Memory B cell (primary cell): ENCODE measurements at regions not wholly inside any gene's neighbourhood (a gene's known extent, or its start where the extent isn't known, plus 50 kb on each side); places are given as distances from the start of the nearest gene placed in this dataset.

Experiments used
- ATAC-seq: fragments of 150-1000 bp; cut with Tn5 transposase; 2 replicates; pipeline ENCODE4 v1.10.0; 2021; ENCODE audit warnings: low read depth, mild to moderate bottlenecking, moderate library complexity
- DNase-seq, 2 donors: peaks; one replicate each; pipeline ENCODE4 v3.0.0; 2022; ENCODE audit warnings: low spot score in 2 of 2
- H3K27ac Mint-ChIP-seq: one replicate; pipeline ENCODE4 v1.8.0; 2022; ENCODE audit warnings: mild to moderate bottlenecking, moderate library complexity, mixed read lengths
- H3K27me3 Mint-ChIP-seq: one replicate; pipeline ENCODE4 v1.8.0; 2022; ENCODE audit warnings: mixed read lengths
- H3K36me3 Mint-ChIP-seq: one replicate; pipeline ENCODE4 v1.8.0; 2022; ENCODE audit warnings: mild to moderate bottlenecking, mixed read lengths
- H3K4me1 Mint-ChIP-seq: one replicate; pipeline ENCODE4 v1.8.0; 2022; ENCODE audit warnings: mixed read lengths
- H3K4me3 Mint-ChIP-seq: one replicate; pipeline ENCODE4 v1.8.0; 2022; ENCODE audit warnings: mild to moderate bottlenecking, moderate library complexity, mixed read lengths
- H3K9me3 Mint-ChIP-seq: one replicate; pipeline ENCODE4 v1.8.0; 2022; ENCODE audit warnings: mixed read lengths

GRCh38 chr3:31403197-31403596 lies 129.5 kb upstream of the STT3B start:
- no peak overlapping the region for H3K4me3 Mint-ChIP-seq
- H3K36me3 Mint-ChIP-seq = no peaks in the 10 kb centered on the region
- DNase-seq (no peak), ATAC-seq (no peak)
- H3K9me3 Mint-ChIP-seq = peaks cover 2% of the 10 kb centered on the region
- H3K4me1 Mint-ChIP-seq = peaks cover 6% of the 10 kb centered on the region
- H3K27me3 Mint-ChIP-seq = peaks cover 13% of the 10 kb centered on the region
- H3K27ac Mint-ChIP-seq = no peak overlapping the region

GRCh38 chr3:31404871-31405270 lies 127.9 kb upstream of the STT3B start:
- peaks cover 3% of the 10 kb centered on the region for H3K4me1 Mint-ChIP-seq
- no peak overlapping the region for H3K4me3 Mint-ChIP-seq
- no peak overlapping the region for H3K27ac Mint-ChIP-seq
- no peaks in the 10 kb centered on the region for H3K36me3 Mint-ChIP-seq
- H3K9me3 Mint-ChIP-seq = peaks cover 2% of the 10 kb centered on the region
- peaks cover 13% of the 10 kb centered on the region for H3K27me3 Mint-ChIP-seq
- ATAC-seq = no peak
- no peak for DNase-seq

GRCh38 chr3:31405515-31405914 lies 127.2 kb upstream of the STT3B start:
- no peak for ATAC-seq
- H3K4me3 Mint-ChIP-seq = no peak overlapping the region

GRCh38 chr3:31406896-31407295 lies 125.8 kb upstream of the STT3B start:
- no peak for ATAC-seq
- Mint-ChIP-seq H3K4me1 (peaks cover 3% of the 10 kb centered on the region), H3K27me3 (peaks cover 10% of the 10 kb centered on the region), H3K36me3 (no peaks in the 10 kb centered on the region), H3K4me3 (no peak overlapping the region), H3K27ac (no peak overlapping the region), H3K9me3 (no peaks in the 10 kb centered on the region)
- DNase-seq = no peak

More at GRCh38 chr3:31405515-31405914, 127.2 kb upstream of the STT3B start:
- Mint-ChIP-seq H3K27ac (no peak overlapping the region), H3K4me1 (peaks cover 3% of the 10 kb centered on the region), H3K36me3 (no peaks in the 10 kb centered on the region), H3K27me3 (peaks cover 13% of the 10 kb centered on the region), H3K9me3 (peaks cover 2% of the 10 kb centered on the region)
- DNase-seq = no peak

- no peaks in the 10 kb centered on the region for H3K4me1 Mint-ChIP-seq
- DNase-seq (no peak), ATAC-seq (no peak)
- peaks cover 8% of the 10 kb centered on the region for H3K27me3 Mint-ChIP-seq
- no peak overlapping the region for H3K4me3 Mint-ChIP-seq
- H3K36me3 Mint-ChIP-seq = no peaks in the 10 kb centered on the region
- H3K9me3 Mint-ChIP-seq = no peaks in the 10 kb centered on the region
- H3K27ac Mint-ChIP-seq = no peak overlapping the region
These were observed 125.1 kb upstream of the STT3B start for GRCh38 chr3:31407665-31408064.

GRCh38 chr3:31408720-31409119 lies 124.0 kb upstream of the STT3B start:
- Mint-ChIP-seq H3K27me3 (peaks cover 4% of the 10 kb centered on the region), H3K27ac (no peak overlapping the region), H3K4me3 (no peak overlapping the region), H3K4me1 (no peaks in the 10 kb centered on the region), H3K9me3 (no peaks in the 10 kb centered on the region), H3K36me3 (no peaks in the 10 kb centered on the region)
- DNase-seq = no peak
- ATAC-seq = no peak

GRCh38 chr3:31409389-31409788 lies 123.3 kb upstream of the STT3B start:
- Mint-ChIP-seq H3K27ac (no peak overlapping the region), H3K4me1 (no peaks in the 10 kb centered on the region), H3K9me3 (no peaks in the 10 kb centered on the region), H3K27me3 (peaks cover 4% of the 10 kb centered on the region), H3K36me3 (no peaks in the 10 kb centered on the region), H3K4me3 (no peak overlapping the region)
- DNase-seq (no peak), ATAC-seq (no peak)

GRCh38 chr3:31409866-31410265 lies 122.9 kb upstream of the STT3B start:
- Mint-ChIP-seq H3K9me3 (no peaks in the 10 kb centered on the region), H3K27ac (no peak overlapping the region), H3K36me3 (no peaks in the 10 kb centered on the region), H3K4me3 (no peak overlapping the region), H3K4me1 (no peaks in the 10 kb centered on the region), H3K27me3 (peaks cover 4% of the 10 kb centered on the region)
- DNase-seq (no peak), ATAC-seq (no peak)

GRCh38 chr3:31410411-31410810 lies 122.3 kb upstream of the STT3B start:
- H3K4me1 Mint-ChIP-seq = no peaks in the 10 kb centered on the region
- ATAC-seq = no peak
- no peaks in the 10 kb centered on the region for H3K36me3 Mint-ChIP-seq
- peaks cover 4% of the 10 kb centered on the region for H3K27me3 Mint-ChIP-seq
- no peaks in the 10 kb centered on the region for H3K9me3 Mint-ChIP-seq
- DNase-seq = no peak
- no peak overlapping the region for H3K4me3 Mint-ChIP-seq
- H3K27ac Mint-ChIP-seq = no peak overlapping the region

- Mint-ChIP-seq H3K9me3 (no peaks in the 10 kb centered on the region), H3K36me3 (no peaks in the 10 kb centered on the region), H3K4me1 (no peaks in the 10 kb centered on the region), H3K27ac (no peak overlapping the region), H3K4me3 (no peak overlapping the region), H3K27me3 (no peaks in the 10 kb centered on the region)
- ATAC-seq (no peak), DNase-seq (no peak)
These were observed 119.9 kb upstream of the STT3B start for GRCh38 chr3:31412832-31413231.

GRCh38 chr3:31413515-31413914 lies 119.2 kb upstream of the STT3B start:
- no peaks in the 10 kb centered on the region for H3K36me3 Mint-ChIP-seq
- H3K27me3 Mint-ChIP-seq = no peaks in the 10 kb centered on the region
- ATAC-seq (no peak), DNase-seq (no peak)
- no peaks in the 10 kb centered on the region for H3K9me3 Mint-ChIP-seq
- no peak overlapping the region for H3K27ac Mint-ChIP-seq
- no peak overlapping the region for H3K4me3 Mint-ChIP-seq
- no peaks in the 10 kb centered on the region for H3K4me1 Mint-ChIP-seq

GRCh38 chr3:31416980-31417379 lies 115.7 kb upstream of the STT3B start:
- H3K27me3 Mint-ChIP-seq = no peaks in the 10 kb centered on the region
- no peaks in the 10 kb centered on the region for H3K36me3 Mint-ChIP-seq
- DNase-seq (no peak), ATAC-seq (no peak)
- no peak overlapping the region for H3K4me3 Mint-ChIP-seq
- H3K4me1 Mint-ChIP-seq = no peaks in the 10 kb centered on the region
- no peaks in the 10 kb centered on the region for H3K9me3 Mint-ChIP-seq
- no peak overlapping the region for H3K27ac Mint-ChIP-seq

GRCh38 chr3:31417486-31417885 lies 115.2 kb upstream of the STT3B start:
- Mint-ChIP-seq H3K36me3 (no peaks in the 10 kb centered on the region), H3K4me3 (no peak overlapping the region), H3K27ac (no peak overlapping the region), H3K27me3 (no peaks in the 10 kb centered on the region), H3K9me3 (no peaks in the 10 kb centered on the region), H3K4me1 (no peaks in the 10 kb centered on the region)
- no peak for DNase-seq
- no peak for ATAC-seq

- Mint-ChIP-seq H3K36me3 (no peaks in the 10 kb centered on the region), H3K27ac (no peak overlapping the region), H3K4me1 (peaks cover 2% of the 10 kb centered on the region), H3K9me3 (no peaks in the 10 kb centered on the region), H3K4me3 (no peak overlapping the region), H3K27me3 (no peaks in the 10 kb centered on the region)
- no peak for ATAC-seq
- DNase-seq = no peak
These were observed 112.4 kb upstream of the STT3B start for GRCh38 chr3:31420311-31420710.

- DNase-seq = no peak
- no peaks in the 10 kb centered on the region for H3K36me3 Mint-ChIP-seq
- H3K4me3 Mint-ChIP-seq = no peak overlapping the region
- no peak for ATAC-seq
- H3K4me1 Mint-ChIP-seq = peaks cover 2% of the 10 kb centered on the region
- H3K27me3 Mint-ChIP-seq = no peaks in the 10 kb centered on the region
- no peak overlapping the region for H3K27ac Mint-ChIP-seq
- H3K9me3 Mint-ChIP-seq = peaks cover 3% of the 10 kb centered on the region
These were observed 111.2 kb upstream of the STT3B start for GRCh38 chr3:31421314-31422048.
